Activated CD8-positive, alpha-beta T cell treated with anti-CD3 and anti-CD28 coated beads for 36 hours (primary cell): ENCODE measurements at regions not wholly inside any gene's neighbourhood (a gene's known extent, or its start where the extent isn't known, plus 50 kb on each side); places are given as distances from the start of the nearest gene placed in this dataset.

Source experiments
- ATAC-seq: fragments of 200-7000 bp; cut with Tn5 transposase; one replicate; pipeline ENCODE4 v1.10.0; 2021; ENCODE audit warnings: mild to moderate bottlenecking, moderate library complexity
- CTCF ChIA-PET: fragments of 350-600 bp; sonication (Branson Sonifier 250); formaldehyde crosslinking; loops from one replicate; lab custom pipeline; 2021; ENCODE audit warnings: antibody characterized with exemption; lab: Charles Lee
- POLR2A ChIA-PET: fragments of 350-600 bp; sonication (Branson Sonifier 250); formaldehyde crosslinking; loops from one replicate; lab custom pipeline; 2021; ENCODE audit warnings: antibody characterized with exemption; lab: Charles Lee
- DNase-seq: peaks from one replicate; pipeline ENCODE4 v3.0.0-alpha.2; 2020
- H3K27ac Mint-ChIP-seq: one replicate; pipeline ENCODE4 v1.8.0; 2021; ENCODE audit warnings: mild to moderate bottlenecking, mixed read lengths
- H3K27me3 Mint-ChIP-seq: one replicate; pipeline ENCODE4 v1.8.0; 2021; ENCODE audit warnings: mixed read lengths
- H3K36me3 Mint-ChIP-seq: one replicate; pipeline ENCODE4 v1.8.0; 2021; ENCODE audit warnings: low read depth, mixed read lengths
- H3K4me1 Mint-ChIP-seq: one replicate; pipeline ENCODE4 v1.8.0; 2021; ENCODE audit warnings: low read depth, mixed read lengths
- H3K4me3 Mint-ChIP-seq: one replicate; pipeline ENCODE4 v1.8.0; 2021; ENCODE audit warnings: mild to moderate bottlenecking, moderate library complexity, mixed read lengths
- H3K9me3 Mint-ChIP-seq: one replicate; pipeline ENCODE4 v1.8.0; 2021; ENCODE audit warnings: mixed read lengths
- CTCF ChIP-seq: fragments of 200-600 bp; IDR thresholded peaks from one replicate; pipeline ENCODE4 v1.8.0; 2022; ENCODE audit warnings: antibody characterized with exemption, mild to moderate bottlenecking
- intact Hi-C: fragments of 100-400 bp; cut with micrococcal nuclease; formaldehyde crosslinking; loops from one replicate; pipeline ENCODE4 v1.10.0; 2022

GRCh38 chr5:2653991-2654390 is 97.5 kb downstream of the IRX2 start:
- POLR2A ChIA-PET: no interaction called here
- no peak for ATAC-seq

GRCh38 chr5:2651116-2651515 is 100.4 kb downstream of the IRX2 start:
- intact Hi-C loops: no loop called here
- no peaks in the 10 kb centered on the region for H3K36me3 Mint-ChIP-seq
- ChIA-PET CTCF (no interaction called here), POLR2A (no interaction called here)
- no peak for ATAC-seq
- DNase-seq: no peak
- no peak overlapping the region for H3K4me3 Mint-ChIP-seq
- no peak overlapping the region for H3K27ac Mint-ChIP-seq
- no peaks in the 10 kb centered on the region for H3K9me3 Mint-ChIP-seq
- peaks cover 3% of the 10 kb centered on the region for H3K27me3 Mint-ChIP-seq
- no peak for TF ChIP-seq CTCF
- no peaks in the 10 kb centered on the region for H3K4me1 Mint-ChIP-seq

More at GRCh38 chr5:2653991-2654390, 97.5 kb downstream of the IRX2 start:
- no peak for DNase-seq
- Mint-ChIP-seq H3K27me3 (peaks cover 4% of the 10 kb centered on the region), H3K27ac (no peak overlapping the region), H3K9me3 (no peaks in the 10 kb centered on the region), H3K36me3 (no peaks in the 10 kb centered on the region), H3K4me3 (no peak overlapping the region), H3K4me1 (no peaks in the 10 kb centered on the region)
- CTCF ChIA-PET: no interaction called here
- intact Hi-C loops: no loop called here
- TF ChIP-seq CTCF: no peak

GRCh38 chr5:2642684-2643345 is 108.7 kb downstream of the IRX2 start:
- ChIA-PET CTCF (no interaction called here), POLR2A (no interaction called here)
- intact Hi-C loops: no loop called here
- Mint-ChIP-seq H3K4me3 (no peak overlapping the region), H3K27me3 (no peaks in the 10 kb centered on the region), H3K36me3 (no peaks in the 10 kb centered on the region), H3K4me1 (no peaks in the 10 kb centered on the region), H3K27ac (no peak overlapping the region), H3K9me3 (no peaks in the 10 kb centered on the region)
- ATAC-seq (no peak), DNase-seq (no peak)
- no peak for TF ChIP-seq CTCF

- no peak overlapping the region for H3K4me3 Mint-ChIP-seq
- ATAC-seq: no peak
- no peak for DNase-seq
- no peaks in the 10 kb centered on the region for H3K4me1 Mint-ChIP-seq
- TF ChIP-seq CTCF: no peak
- no peaks in the 10 kb centered on the region for H3K9me3 Mint-ChIP-seq
- H3K36me3 Mint-ChIP-seq: no peaks in the 10 kb centered on the region
- ChIA-PET CTCF (no interaction called here), POLR2A (no interaction called here)
- H3K27me3 Mint-ChIP-seq: no peaks in the 10 kb centered on the region
- intact Hi-C loops: no loop called here
- H3K27ac Mint-ChIP-seq: no peak overlapping the region
Measured at GRCh38 chr5:2640717-2641116, 110.8 kb downstream of the IRX2 start.

- H3K4me3 Mint-ChIP-seq: no peak overlapping the region
- ChIA-PET POLR2A (no interaction called here), CTCF (no interaction called here)
- DNase-seq (no peak), ATAC-seq (no peak)
- H3K36me3 Mint-ChIP-seq: no peaks in the 10 kb centered on the region
- no peaks in the 10 kb centered on the region for H3K9me3 Mint-ChIP-seq
- no peak overlapping the region for H3K27ac Mint-ChIP-seq
- no peak for TF ChIP-seq CTCF
- intact Hi-C loops: no loop called here
- no peaks in the 10 kb centered on the region for H3K27me3 Mint-ChIP-seq
- no peaks in the 10 kb centered on the region for H3K4me1 Mint-ChIP-seq
Measured at GRCh38 chr5:2639425-2639824, 112.1 kb downstream of the IRX2 start.
